H1 (cell line): ENCODE measurements at regions not wholly inside any gene's neighbourhood (a gene's known extent, or its start where the extent isn't known, plus 50 kb on each side); places are given as distances from the start of the nearest gene placed in this dataset.

Experiments
- CHD2 ChIP-seq: IDR thresholded peaks from 2 replicates; pipeline ENCODE4 v1.6.1; 2012; ENCODE audit warnings: low read length, improper control_type of control experiment
- EZH2 ChIP-seq: fragments of 200-600 bp; sonication (generic); IDR thresholded peaks from 2 replicates; pipeline ENCODE4 v1.7.1; 2012; ENCODE audit warnings: low read depth, mild to moderate bottlenecking, moderate library complexity, low read length, inconsistent platforms; ENCODE audit not compliant: severe bottlenecking
- GABPA ChIP-seq: IDR thresholded peaks from 2 replicates; pipeline ENCODE4 v1.6.1; 2011; ENCODE audit warnings: mild to moderate bottlenecking, low read length, moderate library complexity, borderline replicate concordance; ENCODE audit not compliant: insufficient read depth
- JUND ChIP-seq: IDR thresholded peaks from 2 replicates; pipeline ENCODE4 v1.6.1; 2011; ENCODE audit warnings: mild to moderate bottlenecking, improper control_type of control experiment, low read length
- NRF1 ChIP-seq: IDR thresholded peaks from 2 replicates; pipeline ENCODE4 v1.6.1; 2011; ENCODE audit warnings: mild to moderate bottlenecking, low read depth, low read length, improper control_type of control experiment
- RAD21 ChIP-seq, 2 experiments: IDR thresholded peaks in 1 of 2; conservative IDR thresholded peaks in 1 of 2; 2 replicates each; pipeline ENCODE4 v1.6.1; 2011; ENCODE audit warnings: low read depth in 2 of 2, low read length in 2 of 2, improper control_type of control experiment in 1 of 2, inconsistent platforms in 1 of 2, mild to moderate bottlenecking in 1 of 2, moderate library complexity in 1 of 2
- SP1 ChIP-seq: IDR thresholded peaks from 2 replicates; pipeline ENCODE4 v1.6.1; 2011; ENCODE audit warnings: low read depth, low read length
- USF2 ChIP-seq: IDR thresholded peaks from 2 replicates; pipeline ENCODE4 v1.6.1; 2011; ENCODE audit warnings: low read length, improper control_type of control experiment
- TF ChIP-seq, protein P1 (sequence below): IDR thresholded peaks from 2 replicates; pipeline ENCODE4 v1.6.1; 2011; ENCODE audit warnings: low read depth, mild to moderate bottlenecking, low read length; ENCODE audit not compliant: insufficient read depth
- TF ChIP-seq, protein P2 (sequence below), 3 experiments: IDR thresholded peaks; 1 replicate in 2 of 3; 2 replicates in 1 of 3; pipeline versions ENCODE4 v1.5.1 to v1.6.1; 2011; ENCODE audit warnings: low read length in 3 of 3, mild to moderate bottlenecking in 3 of 3, inconsistent platforms in 2 of 3, low read depth in 1 of 3, moderate library complexity in 1 of 3; ENCODE audit not compliant: insufficient read depth in 1 of 3; ENCODE audit errors: control extremely low read depth in 1 of 3

- TF ChIP-seq GABPA (no peak), EZH2 (no peak), SP1 (no peak), RAD21 (IDR thresholded peaks at IDR 0.05 in 1 of 2, conservative IDR thresholded peaks at IDR 0.05 in 1 of 2; ENCODE audit: low read depth in 2 of 2, low read length in 2 of 2) (no peak), CHD2 (no peak), JUND (no peak), NRF1 (no peak), USF2 (no peak)
- TF ChIP-seq, protein P1, sequence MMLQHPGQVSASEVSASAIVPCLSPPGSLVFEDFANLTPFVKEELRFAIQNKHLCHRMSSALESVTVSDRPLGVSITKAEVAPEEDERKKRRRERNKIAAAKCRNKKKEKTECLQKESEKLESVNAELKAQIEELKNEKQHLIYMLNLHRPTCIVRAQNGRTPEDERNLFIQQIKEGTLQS, result no peak
- TF ChIP-seq, protein P2, sequence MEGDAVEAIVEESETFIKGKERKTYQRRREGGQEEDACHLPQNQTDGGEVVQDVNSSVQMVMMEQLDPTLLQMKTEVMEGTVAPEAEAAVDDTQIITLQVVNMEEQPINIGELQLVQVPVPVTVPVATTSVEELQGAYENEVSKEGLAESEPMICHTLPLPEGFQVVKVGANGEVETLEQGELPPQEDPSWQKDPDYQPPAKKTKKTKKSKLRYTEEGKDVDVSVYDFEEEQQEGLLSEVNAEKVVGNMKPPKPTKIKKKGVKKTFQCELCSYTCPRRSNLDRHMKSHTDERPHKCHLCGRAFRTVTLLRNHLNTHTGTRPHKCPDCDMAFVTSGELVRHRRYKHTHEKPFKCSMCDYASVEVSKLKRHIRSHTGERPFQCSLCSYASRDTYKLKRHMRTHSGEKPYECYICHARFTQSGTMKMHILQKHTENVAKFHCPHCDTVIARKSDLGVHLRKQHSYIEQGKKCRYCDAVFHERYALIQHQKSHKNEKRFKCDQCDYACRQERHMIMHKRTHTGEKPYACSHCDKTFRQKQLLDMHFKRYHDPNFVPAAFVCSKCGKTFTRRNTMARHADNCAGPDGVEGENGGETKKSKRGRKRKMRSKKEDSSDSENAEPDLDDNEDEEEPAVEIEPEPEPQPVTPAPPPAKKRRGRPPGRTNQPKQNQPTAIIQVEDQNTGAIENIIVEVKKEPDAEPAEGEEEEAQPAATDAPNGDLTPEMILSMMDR (IDR thresholded peaks at IDR 0.05; ENCODE audit: control extremely low read depth in 1 of 3, insufficient read depth in 1 of 3, low read depth in 1 of 3, low read length in 3 of 3), result no peak
Observed at GRCh38 chr5:73333944-73334703, 114.5 kb downstream of the FOXD1 start.
